ENCODE measurements at regions not wholly inside any gene's neighbourhood (a gene's known extent, or its start where the extent isn't known, plus 50 kb on each side); places are given as distances from the start of the nearest gene placed in this dataset.
"Not testable (repeated sequence)": the region's sequence is repeated elsewhere in the genome, so short reads cannot be mapped to it uniquely, and the experiment has no call there.

- TF ChIP-seq CTCF (IDR thresholded peaks at IDR 0.05; ENCODE audit: low read length); EZH2 (IDR thresholded peaks at IDR 0.05; ENCODE audit: borderline replicate concordance, low read length): not testable (repeated sequence)
These were observed 601.5 kb upstream of the TBX3 start for GRCh38 chr12:115285429-115285828.

Measured in OCI-LY1 (cell line).